ENCODE measurements at regions not wholly inside any gene's neighbourhood (a gene's known extent, or its start where the extent isn't known, plus 50 kb on each side); places are given as distances from the start of the nearest gene placed in this dataset.

DNA sequence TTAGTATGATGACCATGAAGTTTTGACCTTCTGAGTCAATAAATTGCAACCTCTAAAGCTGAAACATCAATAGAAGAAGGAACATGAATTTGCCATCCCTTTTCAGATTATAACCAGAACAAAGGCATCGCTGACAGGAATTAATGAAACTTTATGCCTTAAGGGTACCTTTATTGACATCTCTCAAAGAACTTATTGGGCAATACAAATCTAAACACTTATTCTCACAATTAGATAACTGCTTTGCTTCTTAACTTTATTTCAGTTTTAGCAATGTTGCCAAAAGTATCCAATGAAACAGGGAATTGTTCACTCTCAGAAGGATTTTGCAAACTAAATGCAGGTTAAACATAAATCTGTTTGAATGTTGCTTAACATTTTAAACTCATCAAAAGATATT is 116.0 kb downstream of the ELAPOR2 start:
- TF ChIP-seq, protein P1, sequence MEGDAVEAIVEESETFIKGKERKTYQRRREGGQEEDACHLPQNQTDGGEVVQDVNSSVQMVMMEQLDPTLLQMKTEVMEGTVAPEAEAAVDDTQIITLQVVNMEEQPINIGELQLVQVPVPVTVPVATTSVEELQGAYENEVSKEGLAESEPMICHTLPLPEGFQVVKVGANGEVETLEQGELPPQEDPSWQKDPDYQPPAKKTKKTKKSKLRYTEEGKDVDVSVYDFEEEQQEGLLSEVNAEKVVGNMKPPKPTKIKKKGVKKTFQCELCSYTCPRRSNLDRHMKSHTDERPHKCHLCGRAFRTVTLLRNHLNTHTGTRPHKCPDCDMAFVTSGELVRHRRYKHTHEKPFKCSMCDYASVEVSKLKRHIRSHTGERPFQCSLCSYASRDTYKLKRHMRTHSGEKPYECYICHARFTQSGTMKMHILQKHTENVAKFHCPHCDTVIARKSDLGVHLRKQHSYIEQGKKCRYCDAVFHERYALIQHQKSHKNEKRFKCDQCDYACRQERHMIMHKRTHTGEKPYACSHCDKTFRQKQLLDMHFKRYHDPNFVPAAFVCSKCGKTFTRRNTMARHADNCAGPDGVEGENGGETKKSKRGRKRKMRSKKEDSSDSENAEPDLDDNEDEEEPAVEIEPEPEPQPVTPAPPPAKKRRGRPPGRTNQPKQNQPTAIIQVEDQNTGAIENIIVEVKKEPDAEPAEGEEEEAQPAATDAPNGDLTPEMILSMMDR (IDR thresholded peaks at IDR 0.05) = no peak
- no peak for TF ChIP-seq ZFX (IDR thresholded peaks at IDR 0.05; ENCODE audit: borderline replicate concordance)
